Esophagus squamous epithelium (tissue), 4 donors: ENCODE measurements at regions not wholly inside any gene's neighbourhood (a gene's known extent, or its start where the extent isn't known, plus 50 kb on each side); places are given as distances from the start of the nearest gene placed in this dataset.

Source experiments
- POLR2A ChIP-seq, 4 donors: fragments of 450-650 bp; IDR thresholded peaks; one replicate each; pipeline ENCODE4 v1.6.1; 2017; ENCODE audit warnings: antibody characterized with exemption in 4 of 4, mild to moderate bottlenecking in 4 of 4, moderate library complexity in 3 of 4
- TF ChIP-seq, protein P1 (sequence below), 6 experiments: fragments of 450-650 bp in 4 of 6; fragments of 200-600 bp in 2 of 6; sonication (generic) in 2 of 6; IDR thresholded peaks; one replicate each; pipeline ENCODE4 v1.5.1; 2016 to 2019; ENCODE audit warnings: antibody characterized with exemption in 6 of 6, mild to moderate bottlenecking in 4 of 6, moderate library complexity in 4 of 6

DNA sequence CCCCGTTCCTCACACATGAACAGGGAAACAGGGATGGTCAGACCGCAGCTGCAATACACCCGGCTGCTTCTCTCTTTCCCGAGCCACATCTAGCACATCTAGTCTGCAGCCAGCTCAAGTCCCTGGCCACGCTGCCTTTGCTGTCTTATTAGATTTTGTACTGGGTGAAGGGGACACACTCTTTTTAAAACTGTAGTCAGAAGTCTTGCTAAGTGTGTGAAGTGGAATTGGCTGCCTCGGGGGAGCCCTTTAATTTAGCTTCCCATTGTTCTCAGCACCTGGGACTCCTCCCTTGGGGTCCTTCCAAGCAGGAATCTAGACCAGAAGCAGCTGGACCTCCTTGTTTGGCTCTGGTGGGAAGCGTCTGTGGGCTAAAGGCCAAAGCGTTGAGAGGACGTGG, 420.0 kb downstream of the CTTN start:
- no peak for TF ChIP-seq POLR2A (IDR thresholded peaks at IDR 0.05)
- TF ChIP-seq, protein P1, sequence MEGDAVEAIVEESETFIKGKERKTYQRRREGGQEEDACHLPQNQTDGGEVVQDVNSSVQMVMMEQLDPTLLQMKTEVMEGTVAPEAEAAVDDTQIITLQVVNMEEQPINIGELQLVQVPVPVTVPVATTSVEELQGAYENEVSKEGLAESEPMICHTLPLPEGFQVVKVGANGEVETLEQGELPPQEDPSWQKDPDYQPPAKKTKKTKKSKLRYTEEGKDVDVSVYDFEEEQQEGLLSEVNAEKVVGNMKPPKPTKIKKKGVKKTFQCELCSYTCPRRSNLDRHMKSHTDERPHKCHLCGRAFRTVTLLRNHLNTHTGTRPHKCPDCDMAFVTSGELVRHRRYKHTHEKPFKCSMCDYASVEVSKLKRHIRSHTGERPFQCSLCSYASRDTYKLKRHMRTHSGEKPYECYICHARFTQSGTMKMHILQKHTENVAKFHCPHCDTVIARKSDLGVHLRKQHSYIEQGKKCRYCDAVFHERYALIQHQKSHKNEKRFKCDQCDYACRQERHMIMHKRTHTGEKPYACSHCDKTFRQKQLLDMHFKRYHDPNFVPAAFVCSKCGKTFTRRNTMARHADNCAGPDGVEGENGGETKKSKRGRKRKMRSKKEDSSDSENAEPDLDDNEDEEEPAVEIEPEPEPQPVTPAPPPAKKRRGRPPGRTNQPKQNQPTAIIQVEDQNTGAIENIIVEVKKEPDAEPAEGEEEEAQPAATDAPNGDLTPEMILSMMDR (IDR thresholded peaks at IDR 0.05): no peak
